Neural progenitor cell (in vitro differentiated cells): ENCODE measurements at regions not wholly inside any gene's neighbourhood (a gene's known extent, or its start where the extent isn't known, plus 50 kb on each side); places are given as distances from the start of the nearest gene placed in this dataset.

Experiments
- DNase-seq: peaks from one replicate; pipeline ENCODE4 v3.0.0-alpha.2; 2016; ENCODE audit warnings: low spot score
- H2AFZ ChIP-seq: fragments of 200-600 bp; sonication (generic); replicated peaks from 2 replicates; pipeline ENCODE4 v1.6.1; 2016; ENCODE audit warnings: antibody characterized with exemption
- H3F3A ChIP-seq: fragments of 200-600 bp; sonication (generic); 2 replicates; pipeline ENCODE4 v1.6.1; 2016; ENCODE audit warnings: antibody characterized with exemption, low read depth
- H3K27ac ChIP-seq: fragments of 200-600 bp; sonication (generic); 2 replicates; pipeline ENCODE4 v1.5.1; 2016; ENCODE audit warnings: mild to moderate bottlenecking
- H3K27me3 ChIP-seq: fragments of 200-600 bp; sonication (generic); 2 replicates; pipeline ENCODE4 v1.6.1; 2016; ENCODE audit warnings: mild to moderate bottlenecking, moderate library complexity
- H3K36me3 ChIP-seq: fragments of 200-600 bp; sonication (generic); 2 replicates; pipeline ENCODE4 v1.5.1; 2016
- H3K4me1 ChIP-seq: fragments of 200-600 bp; sonication (generic); 2 replicates; pipeline ENCODE4 v1.6.1; 2016; ENCODE audit warnings: mixed run types
- H3K4me2 ChIP-seq: fragments of 200-600 bp; sonication (generic); 2 replicates; pipeline ENCODE4 v1.6.1; 2016
- H3K4me3 ChIP-seq: fragments of 200-600 bp; sonication (generic); 2 replicates; pipeline ENCODE4 v1.5.1; 2016
- H3K79me2 ChIP-seq: fragments of 200-600 bp; sonication (generic); 2 replicates; pipeline ENCODE4 v1.6.1; 2016; ENCODE audit warnings: low read depth
- H3K9ac ChIP-seq: fragments of 200-600 bp; sonication (generic); 2 replicates; pipeline ENCODE4 v1.6.1; 2016
- H3K9me3 ChIP-seq: fragments of 200-600 bp; sonication (generic); 2 replicates; pipeline ENCODE4 v1.5.1; 2016; ENCODE audit warnings: low read depth
- H4K20me1 ChIP-seq: fragments of 200-600 bp; sonication (generic); 2 replicates; pipeline ENCODE4 v1.6.1; 2016; ENCODE audit warnings: low read depth
- H3K27ac Mint-ChIP-seq: 3 replicates; pipeline ENCODE4 v1.8.0; 2021; ENCODE audit warnings: mixed read lengths
- H3K27me3 Mint-ChIP-seq: 2 replicates; pipeline ENCODE4 v1.8.0; 2022; ENCODE audit warnings: low read depth, mild to moderate bottlenecking, inconsistent platforms, moderate library complexity, mixed read lengths; ENCODE audit not compliant: insufficient read depth
- H3K36me3 Mint-ChIP-seq: 3 replicates; pipeline ENCODE4 v1.8.0; 2021; ENCODE audit warnings: mixed read lengths
- H3K4me1 Mint-ChIP-seq: 3 replicates; pipeline ENCODE4 v1.8.0; 2021; ENCODE audit warnings: mixed read lengths
- H3K4me3 Mint-ChIP-seq: 3 replicates; pipeline ENCODE4 v1.8.0; 2021; ENCODE audit warnings: mild to moderate bottlenecking, moderate library complexity, mixed read lengths
- H3K9me3 Mint-ChIP-seq: 3 replicates; pipeline ENCODE4 v1.8.0; 2020; ENCODE audit warnings: mixed read lengths
- EZH2 ChIP-seq: fragments of 200-600 bp; sonication (generic); IDR thresholded peaks from 2 replicates; pipeline ENCODE4 v1.6.1; 2017; ENCODE audit warnings: antibody characterized with exemption, mild to moderate bottlenecking, moderate library complexity
- EZH2phosphoT487 ChIP-seq: fragments of 200-600 bp; sonication (generic); IDR thresholded peaks from 2 replicates; pipeline ENCODE4 v1.6.1; 2017; ENCODE audit warnings: antibody characterized with exemption
- TF ChIP-seq, protein P1 (sequence below): fragments of 200-600 bp; sonication (generic); IDR thresholded peaks from 2 replicates; pipeline ENCODE4 v1.5.1; 2017; ENCODE audit warnings: antibody characterized with exemption, mild to moderate bottlenecking

DNA sequence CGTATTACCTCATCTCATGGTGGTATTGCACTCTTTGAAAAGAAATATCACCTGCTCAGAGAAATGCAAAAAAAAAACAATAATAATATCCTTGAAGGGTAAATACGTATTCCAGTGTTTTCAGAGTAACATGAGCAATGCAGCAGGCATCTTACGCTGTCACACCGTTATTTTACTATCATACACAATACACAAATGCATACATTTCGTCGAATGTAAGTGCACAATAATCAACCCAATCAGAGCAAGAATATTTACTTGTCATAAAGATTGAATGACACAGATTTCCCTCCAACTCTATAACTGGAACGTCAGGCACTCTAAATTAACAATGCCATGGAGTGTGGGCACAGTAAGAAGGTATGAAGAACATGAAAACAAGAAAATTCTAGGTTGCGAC is 1050.1 kb downstream of the PLA2G4A start:
- no peaks in the 10 kb centered on the region for H3K36me3 Mint-ChIP-seq
- no peaks in the 10 kb centered on the region for H3K27me3 ChIP-seq
- no peaks in the 10 kb centered on the region for H4K20me1 ChIP-seq
- no peaks in the 10 kb centered on the region for H3K9me3 ChIP-seq
- TF ChIP-seq EZH2phosphoT487, result no peak
- no peak for TF ChIP-seq EZH2
- TF ChIP-seq, protein P1, sequence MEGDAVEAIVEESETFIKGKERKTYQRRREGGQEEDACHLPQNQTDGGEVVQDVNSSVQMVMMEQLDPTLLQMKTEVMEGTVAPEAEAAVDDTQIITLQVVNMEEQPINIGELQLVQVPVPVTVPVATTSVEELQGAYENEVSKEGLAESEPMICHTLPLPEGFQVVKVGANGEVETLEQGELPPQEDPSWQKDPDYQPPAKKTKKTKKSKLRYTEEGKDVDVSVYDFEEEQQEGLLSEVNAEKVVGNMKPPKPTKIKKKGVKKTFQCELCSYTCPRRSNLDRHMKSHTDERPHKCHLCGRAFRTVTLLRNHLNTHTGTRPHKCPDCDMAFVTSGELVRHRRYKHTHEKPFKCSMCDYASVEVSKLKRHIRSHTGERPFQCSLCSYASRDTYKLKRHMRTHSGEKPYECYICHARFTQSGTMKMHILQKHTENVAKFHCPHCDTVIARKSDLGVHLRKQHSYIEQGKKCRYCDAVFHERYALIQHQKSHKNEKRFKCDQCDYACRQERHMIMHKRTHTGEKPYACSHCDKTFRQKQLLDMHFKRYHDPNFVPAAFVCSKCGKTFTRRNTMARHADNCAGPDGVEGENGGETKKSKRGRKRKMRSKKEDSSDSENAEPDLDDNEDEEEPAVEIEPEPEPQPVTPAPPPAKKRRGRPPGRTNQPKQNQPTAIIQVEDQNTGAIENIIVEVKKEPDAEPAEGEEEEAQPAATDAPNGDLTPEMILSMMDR, result no peak
- no peak overlapping the region for H3K27ac ChIP-seq
- no peak overlapping the region for H3K9ac ChIP-seq
- H3K4me1 Mint-ChIP-seq, result peaks cover 13% of the 10 kb centered on the region
- no peak overlapping the region for H2AFZ ChIP-seq
- H3K79me2 ChIP-seq, result no peaks in the 10 kb centered on the region
- H3K4me3 Mint-ChIP-seq, result no peak overlapping the region
- H3K9me3 Mint-ChIP-seq, result no peaks in the 10 kb centered on the region
- no peaks in the 10 kb centered on the region for H3K27me3 Mint-ChIP-seq
- peak overlapping the region; percentile 34 for H3K27ac Mint-ChIP-seq
- H3K4me1 ChIP-seq, result peaks cover 3% of the 10 kb centered on the region
- H3K4me3 ChIP-seq, result no peak overlapping the region
- H3K4me2 ChIP-seq, result no peak overlapping the region
- no peaks in the 10 kb centered on the region for H3K36me3 ChIP-seq
- no peaks in the 10 kb centered on the region for H3F3A ChIP-seq
- DNase-seq, result no peak

DNA sequence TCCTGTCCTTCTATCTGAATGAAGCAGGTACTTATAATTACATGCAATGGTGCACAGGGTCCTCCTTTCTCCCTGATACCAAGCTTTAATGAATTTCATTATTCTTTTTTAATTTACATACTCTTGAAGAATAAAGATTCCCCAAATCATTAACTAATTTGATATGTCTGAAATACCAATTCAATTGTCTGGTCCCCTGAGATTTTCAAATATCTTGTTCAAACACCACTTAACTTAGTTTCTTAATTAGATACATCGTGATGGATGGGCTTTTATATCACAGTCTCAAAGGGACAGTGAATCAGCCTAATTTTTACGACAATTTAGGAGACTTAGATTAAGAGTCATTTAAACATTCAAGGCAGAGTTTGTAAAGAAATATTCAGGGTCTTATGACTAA is 1054.6 kb downstream of the PLA2G4A start:
- Histone ChIP-seq H3K9me3 (no peaks in the 10 kb centered on the region), H4K20me1 (no peaks in the 10 kb centered on the region), H3K27ac (no peak overlapping the region), H2AFZ (no peak overlapping the region), H3K27me3 (no peaks in the 10 kb centered on the region), H3K36me3 (no peaks in the 10 kb centered on the region), H3F3A (no peaks in the 10 kb centered on the region), H3K9ac (no peak overlapping the region), H3K4me2 (no peak overlapping the region), H3K4me3 (no peak overlapping the region), H3K4me1 (no peaks in the 10 kb centered on the region), H3K79me2 (no peaks in the 10 kb centered on the region)
- no peak overlapping the region for H3K4me3 Mint-ChIP-seq
- no peaks in the 10 kb centered on the region for H3K27me3 Mint-ChIP-seq
- no peak overlapping the region for H3K27ac Mint-ChIP-seq
- DNase-seq, result no peak
- H3K4me1 Mint-ChIP-seq, result peaks cover 10% of the 10 kb centered on the region
- TF ChIP-seq EZH2phosphoT487 (no peak), EZH2 (no peak)
- TF ChIP-seq, protein P1, result no peak
- H3K36me3 Mint-ChIP-seq, result no peaks in the 10 kb centered on the region
- H3K9me3 Mint-ChIP-seq, result no peaks in the 10 kb centered on the region

DNA sequence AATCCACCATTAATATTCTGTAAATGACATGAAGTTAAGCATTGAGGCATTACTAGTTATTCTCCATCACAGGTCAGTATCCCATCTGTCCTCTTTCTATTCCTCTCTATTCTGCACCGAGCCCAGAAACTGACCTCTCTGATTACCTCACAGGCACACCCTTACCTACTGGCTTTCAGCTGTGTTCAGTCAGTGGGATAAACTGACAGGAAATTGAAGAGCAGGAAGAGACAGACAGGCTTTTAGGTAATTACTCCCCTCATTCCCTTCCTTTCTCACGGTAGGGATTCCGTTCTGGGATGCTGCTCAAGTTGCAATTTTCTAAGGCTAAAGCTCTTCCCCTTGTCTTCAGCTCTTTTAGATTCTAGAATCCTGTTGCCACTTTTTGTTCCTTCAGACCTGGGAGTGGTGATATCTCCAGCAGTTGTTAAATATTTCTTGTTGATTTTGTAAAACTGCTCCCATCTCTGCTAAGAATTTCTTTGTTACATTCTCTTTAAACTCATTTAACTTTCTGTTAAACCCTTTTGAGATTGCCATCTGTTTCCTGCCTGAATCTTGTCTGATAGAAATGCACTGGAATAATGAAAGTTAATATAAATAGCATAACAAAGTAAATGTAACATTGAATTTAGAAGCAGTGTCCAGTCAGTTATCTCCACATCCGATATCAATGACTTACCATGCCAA is 1063.4 kb downstream of the PLA2G4A start:
- TF ChIP-seq, protein P1, result no peak
- TF ChIP-seq EZH2, result no peak
- TF ChIP-seq EZH2phosphoT487, result no peak
- Mint-ChIP-seq H3K36me3 (no peaks in the 10 kb centered on the region), H3K27me3 (no peaks in the 10 kb centered on the region), H3K4me3 (no peak overlapping the region), H3K4me1 (no peaks in the 10 kb centered on the region), H3K9me3 (no peaks in the 10 kb centered on the region), H3K27ac (no peak overlapping the region)
- peaks cover 11% of the 10 kb centered on the region for H3F3A ChIP-seq
- H3K27ac ChIP-seq, result peak overlapping the region; percentile 48
- DNase-seq, result peak; percentile 43
- H4K20me1 ChIP-seq, result no peaks in the 10 kb centered on the region
- H3K27me3 ChIP-seq, result no peaks in the 10 kb centered on the region
- H3K9me3 ChIP-seq, result no peaks in the 10 kb centered on the region
- H3K4me2 ChIP-seq, result no peak overlapping the region
- no peak overlapping the region for H2AFZ ChIP-seq
- peaks cover 12% of the 10 kb centered on the region for H3K4me1 ChIP-seq
- no peak overlapping the region for H3K9ac ChIP-seq
- no peaks in the 10 kb centered on the region for H3K79me2 ChIP-seq
- H3K36me3 ChIP-seq, result no peaks in the 10 kb centered on the region
- H3K4me3 ChIP-seq, result no peak overlapping the region
